ENCODE measurements at regions not wholly inside any gene's neighbourhood (a gene's known extent, or its start where the extent isn't known, plus 50 kb on each side); places are given as distances from the start of the nearest gene placed in this dataset.
A peak's percentile ranks its signal among the peaks of the same experiment; 100 is the strongest.
"Not testable (repeated sequence)": the region's sequence is repeated elsewhere in the genome, so short reads cannot be mapped to it uniquely, and the experiment has no call there.

- not testable (repeated sequence) for DNase-seq (ENCODE audit: low spot score)
Measured at GRCh38 chr13:89215319-89215718, 1544.1 kb downstream of the SLITRK5 start.

GRCh38 chr13:89217813-89218212, 1546.6 kb downstream of the SLITRK5 start:
- no peak for DNase-seq (ENCODE audit: low spot score)

GRCh38 chr13:89221557-89222158, 1550.5 kb downstream of the SLITRK5 start:
- DNase-seq (ENCODE audit: low spot score) = no peak

GRCh38 chr13:89227356-89227755, 1556.2 kb downstream of the SLITRK5 start:
- no peak for DNase-seq (ENCODE audit: low spot score)

GRCh38 chr13:89238496-89238895, 1567.3 kb downstream of the SLITRK5 start:
- no peak for DNase-seq (ENCODE audit: low spot score)

GRCh38 chr13:89239361-89240127, 1568.4 kb downstream of the SLITRK5 start:
- DNase-seq (ENCODE audit: low spot score) = no peak

- no peak for DNase-seq (ENCODE audit: low spot score)
Measured at GRCh38 chr13:89255844-89256406, 1584.8 kb downstream of the SLITRK5 start.

GRCh38 chr13:89267734-89268133, 1596.6 kb downstream of the SLITRK5 start:
- no peak for DNase-seq (ENCODE audit: low spot score)

- DNase-seq (ENCODE audit: low spot score) = no peak
Measured at GRCh38 chr13:89269737-89270136, 1598.6 kb downstream of the SLITRK5 start.

GRCh38 chr13:89270736-89271135, 1599.6 kb downstream of the SLITRK5 start:
- no peak for DNase-seq (ENCODE audit: low spot score)

- DNase-seq (ENCODE audit: low spot score) = no peak
Measured at GRCh38 chr13:89279374-89279773, 1608.2 kb downstream of the SLITRK5 start.

GRCh38 chr13:89281331-89281730, 1610.2 kb downstream of the SLITRK5 start:
- peak; percentile 42 for DNase-seq (ENCODE audit: low spot score)

- no peak for DNase-seq (ENCODE audit: low spot score)
Measured at GRCh38 chr13:89282241-89282640, 1611.1 kb downstream of the SLITRK5 start.

- DNase-seq (ENCODE audit: low spot score) = no peak
Measured at GRCh38 chr13:89287381-89287780, 1616.2 kb downstream of the SLITRK5 start.

- DNase-seq (ENCODE audit: low spot score) = no peak
Measured at GRCh38 chr13:89294115-89294867, 1623.1 kb downstream of the SLITRK5 start.

GRCh38 chr13:89307278-89307677, 1636.1 kb downstream of the SLITRK5 start:
- no peak for DNase-seq (ENCODE audit: low spot score)

- DNase-seq (ENCODE audit: low spot score) = no peak
Measured at GRCh38 chr13:89310943-89311672, 1639.9 kb downstream of the SLITRK5 start.

- DNase-seq (ENCODE audit: low spot score) = no peak
Measured at GRCh38 chr13:89315287-89315686, 1644.1 kb downstream of the SLITRK5 start.

- no peak for DNase-seq (ENCODE audit: low spot score)
Measured at GRCh38 chr13:89322466-89322865, 1651.3 kb downstream of the SLITRK5 start.

GRCh38 chr13:89324582-89324981, 1653.4 kb downstream of the SLITRK5 start:
- no peak for DNase-seq (ENCODE audit: low spot score)

GRCh38 chr13:89343165-89343564, 1672.0 kb downstream of the SLITRK5 start:
- no peak for DNase-seq (ENCODE audit: low spot score)

GRCh38 chr13:89352384-89352783, 1681.2 kb downstream of the SLITRK5 start:
- no peak for DNase-seq (ENCODE audit: low spot score)
